Activated CD8-positive, alpha-beta T cell treated with anti-CD3 and anti-CD28 coated beads, Interleukin-2, amount 10 ng/mL, durations not matched to agents 7 days and 5 days (primary cell): ENCODE measurements at regions not wholly inside any gene's neighbourhood (a gene's known extent, or its start where the extent isn't known, plus 50 kb on each side); places are given as distances from the start of the nearest gene placed in this dataset.

Source experiments
- ATAC-seq: fragments of 150-1000 bp; cut with Tn5 transposase; one replicate; pipeline ENCODE4 v1.10.0; 2021; ENCODE audit warnings: moderate library complexity
- CTCF ChIA-PET: fragments of 350-600 bp; sonication (Branson Sonifier 250); formaldehyde crosslinking; loops from one replicate; lab custom pipeline; 2021; ENCODE audit warnings: antibody characterized with exemption; lab: Charles Lee
- POLR2A ChIA-PET: fragments of 350-600 bp; sonication (Branson Sonifier 250); formaldehyde crosslinking; loops from one replicate; lab custom pipeline; 2021; ENCODE audit warnings: antibody characterized with exemption; lab: Charles Lee
- DNase-seq: peaks from one replicate; pipeline ENCODE4 v3.0.0-alpha.2; 2020
- H3K27ac Mint-ChIP-seq: one replicate; pipeline ENCODE4 v1.8.0; 2021; ENCODE audit warnings: mild to moderate bottlenecking, mixed read lengths
- H3K27me3 Mint-ChIP-seq: one replicate; pipeline ENCODE4 v1.8.0; 2021; ENCODE audit warnings: low read depth, mixed read lengths
- H3K36me3 Mint-ChIP-seq: one replicate; pipeline ENCODE4 v1.8.0; 2021; ENCODE audit warnings: low read depth, mixed read lengths
- H3K4me1 Mint-ChIP-seq: one replicate; pipeline ENCODE4 v1.8.0; 2021; ENCODE audit warnings: low read depth, mixed read lengths
- H3K4me3 Mint-ChIP-seq: one replicate; pipeline ENCODE4 v1.8.0; 2021; ENCODE audit warnings: mild to moderate bottlenecking, mixed read lengths
- H3K9me3 Mint-ChIP-seq: one replicate; pipeline ENCODE4 v1.8.0; 2022; ENCODE audit warnings: mixed read lengths; ENCODE audit not compliant: insufficient read depth

GRCh38 chr18:27414682-27415081, 229.6 kb upstream of the CHST9 start:
- Mint-ChIP-seq H3K4me3 (no peak overlapping the region), H3K4me1 (no peaks in the 10 kb centered on the region), H3K9me3 (peaks cover 18% of the 10 kb centered on the region), H3K36me3 (no peaks in the 10 kb centered on the region), H3K27ac (no peak overlapping the region), H3K27me3 (no peaks in the 10 kb centered on the region)
- DNase-seq = no peak
- no peak for ATAC-seq
- POLR2A ChIA-PET = no interaction called here
- CTCF ChIA-PET = no interaction called here

- H3K27me3 Mint-ChIP-seq = no peaks in the 10 kb centered on the region
- H3K36me3 Mint-ChIP-seq = no peaks in the 10 kb centered on the region
- ATAC-seq (no peak), DNase-seq (no peak)
- no peak overlapping the region for H3K27ac Mint-ChIP-seq
- H3K4me3 Mint-ChIP-seq = no peak overlapping the region
- H3K4me1 Mint-ChIP-seq = no peaks in the 10 kb centered on the region
- peaks cover 18% of the 10 kb centered on the region for H3K9me3 Mint-ChIP-seq
- CTCF ChIA-PET = no interaction called here
- POLR2A ChIA-PET = no interaction called here
Observed at GRCh38 chr18:27413495-27414401, 228.6 kb upstream of the CHST9 start.

DNA sequence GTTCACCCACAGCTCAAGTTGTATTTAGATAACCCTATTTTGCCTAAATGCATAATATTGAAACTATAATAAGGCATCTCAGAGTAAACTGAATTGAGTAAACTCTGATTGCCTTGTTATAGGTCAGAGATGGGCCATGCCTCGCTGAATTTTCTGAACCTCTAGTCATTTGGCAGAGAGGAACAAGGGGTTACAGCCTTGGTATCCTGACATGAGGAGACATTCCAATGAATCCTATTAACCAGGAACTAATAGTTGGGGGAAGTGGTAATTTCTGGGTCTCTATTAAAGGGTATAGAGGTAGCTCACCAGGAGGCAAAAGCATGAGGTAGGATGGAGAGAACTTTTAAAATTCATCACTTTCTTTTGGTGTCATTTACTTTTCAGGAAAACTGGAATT, 227.4 kb upstream of the CHST9 start:
- H3K9me3 Mint-ChIP-seq = peaks cover 18% of the 10 kb centered on the region
- no peaks in the 10 kb centered on the region for H3K27me3 Mint-ChIP-seq
- DNase-seq (no peak), ATAC-seq (no peak)
- ChIA-PET CTCF (no interaction called here), POLR2A (no interaction called here)
- H3K4me3 Mint-ChIP-seq = no peak overlapping the region
- no peak overlapping the region for H3K27ac Mint-ChIP-seq
- no peaks in the 10 kb centered on the region for H3K36me3 Mint-ChIP-seq
- no peaks in the 10 kb centered on the region for H3K4me1 Mint-ChIP-seq

DNA sequence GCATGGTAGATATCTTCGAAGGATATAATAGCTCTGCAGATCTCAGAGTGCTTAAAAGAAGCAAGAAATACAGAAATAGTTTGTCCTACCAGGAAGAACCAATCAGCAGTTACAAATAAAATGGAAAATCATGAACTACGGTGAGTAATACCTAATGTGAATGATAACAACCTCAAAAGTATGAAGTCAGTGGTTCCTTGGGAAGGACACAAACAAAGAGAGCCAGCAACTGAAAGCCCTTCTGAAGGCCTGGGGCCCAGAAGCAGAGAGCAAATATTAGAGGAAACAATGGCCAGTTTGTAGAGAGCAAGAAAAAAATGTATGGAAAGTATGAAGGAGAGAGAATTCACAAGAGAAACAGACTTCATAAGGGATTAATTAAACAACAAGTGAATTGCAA, 226.8 kb upstream of the CHST9 start:
- Mint-ChIP-seq H3K4me1 (no peaks in the 10 kb centered on the region), H3K27me3 (no peaks in the 10 kb centered on the region)
- DNase-seq = no peak

GRCh38 chr18:27411013-27411412, 225.9 kb upstream of the CHST9 start:
- peaks cover 14% of the 10 kb centered on the region for H3K9me3 Mint-ChIP-seq
- H3K36me3 Mint-ChIP-seq = no peaks in the 10 kb centered on the region
- ChIA-PET POLR2A (no interaction called here), CTCF (no interaction called here)
- ATAC-seq (no peak), DNase-seq (no peak)
- no peaks in the 10 kb centered on the region for H3K27me3 Mint-ChIP-seq
- no peaks in the 10 kb centered on the region for H3K4me1 Mint-ChIP-seq
- no peak overlapping the region for H3K4me3 Mint-ChIP-seq
- no peak overlapping the region for H3K27ac Mint-ChIP-seq

More for the DNA sequence above, 226.8 kb upstream of the CHST9 start:
- ChIA-PET CTCF (no interaction called here), POLR2A (no interaction called here)
- H3K9me3 Mint-ChIP-seq = peaks cover 18% of the 10 kb centered on the region
- H3K4me3 Mint-ChIP-seq = no peak overlapping the region
- H3K36me3 Mint-ChIP-seq = no peaks in the 10 kb centered on the region
- no peak overlapping the region for H3K27ac Mint-ChIP-seq
- ATAC-seq = no peak

- CTCF ChIA-PET = no interaction called here
- ATAC-seq = no peak
- peaks cover 1% of the 10 kb centered on the region for H3K9me3 Mint-ChIP-seq
- H3K4me3 Mint-ChIP-seq = no peak overlapping the region
- DNase-seq = no peak
- H3K4me1 Mint-ChIP-seq = no peaks in the 10 kb centered on the region
- no peaks in the 10 kb centered on the region for H3K36me3 Mint-ChIP-seq
- no peaks in the 10 kb centered on the region for H3K27me3 Mint-ChIP-seq
- POLR2A ChIA-PET = no interaction called here
- no peak overlapping the region for H3K27ac Mint-ChIP-seq
Observed at GRCh38 chr18:27404855-27405254, 219.7 kb upstream of the CHST9 start.

DNA sequence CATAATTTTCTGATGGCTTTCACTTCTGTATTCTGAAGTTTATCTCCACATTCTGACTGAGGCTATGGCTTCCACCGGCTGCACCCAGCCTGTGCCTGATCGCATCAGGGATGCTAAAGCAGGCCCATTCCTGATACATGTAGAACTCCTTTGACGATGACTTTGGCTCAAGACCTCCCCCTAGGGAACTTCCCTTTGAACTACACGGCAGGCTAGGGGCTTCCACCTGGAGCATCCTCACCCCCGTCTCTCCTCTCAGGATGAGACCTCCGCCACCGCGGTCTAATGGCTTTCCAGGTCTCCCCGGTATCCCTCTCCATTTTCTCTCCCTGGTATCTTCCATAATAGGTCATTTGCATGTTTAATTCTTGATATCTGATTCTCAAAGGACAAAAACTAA, 214.9 kb upstream of the CHST9 start:
- CTCF ChIA-PET = no interaction called here
- POLR2A ChIA-PET = no interaction called here

GRCh38 chr18:27395752-27396151, 210.6 kb upstream of the CHST9 start:
- ChIA-PET POLR2A (no interaction called here), CTCF (no interaction called here)
- DNase-seq = no peak
- H3K27me3 Mint-ChIP-seq = no peaks in the 10 kb centered on the region
- H3K27ac Mint-ChIP-seq = no peak overlapping the region
- no peak overlapping the region for H3K4me3 Mint-ChIP-seq
- no peak for ATAC-seq
- peaks cover 3% of the 10 kb centered on the region for H3K9me3 Mint-ChIP-seq
- no peaks in the 10 kb centered on the region for H3K4me1 Mint-ChIP-seq
- no peaks in the 10 kb centered on the region for H3K36me3 Mint-ChIP-seq

More for the DNA sequence above, 214.9 kb upstream of the CHST9 start:
- Mint-ChIP-seq H3K9me3 (no peaks in the 10 kb centered on the region), H3K4me1 (no peaks in the 10 kb centered on the region), H3K27me3 (no peaks in the 10 kb centered on the region), H3K27ac (no peak overlapping the region), H3K4me3 (no peak overlapping the region), H3K36me3 (no peaks in the 10 kb centered on the region)
- ATAC-seq (no peak), DNase-seq (no peak)

DNA sequence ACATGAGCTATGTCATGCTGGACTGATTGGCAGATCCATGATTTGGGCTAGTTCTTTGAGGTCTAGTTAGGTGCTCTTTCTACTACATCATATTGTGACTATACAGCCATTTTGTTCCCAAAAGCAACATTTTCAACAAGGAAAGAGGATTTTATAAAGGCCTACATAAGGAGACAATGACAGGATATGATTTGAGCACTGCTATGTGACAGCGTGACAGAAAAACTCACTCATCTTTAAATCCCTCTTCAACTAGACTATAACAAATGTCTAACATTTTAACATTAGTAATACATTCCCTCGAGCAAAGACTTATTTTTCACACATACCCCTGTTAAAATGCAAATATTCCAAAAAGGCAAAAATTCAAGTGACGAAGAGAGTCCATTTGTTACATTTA, 209.6 kb upstream of the CHST9 start:
- ChIA-PET POLR2A (no interaction called here), CTCF (no interaction called here)
- DNase-seq = no peak
- H3K4me3 Mint-ChIP-seq = no peak overlapping the region
- H3K4me1 Mint-ChIP-seq = no peaks in the 10 kb centered on the region
- H3K9me3 Mint-ChIP-seq = peaks cover 6% of the 10 kb centered on the region
- H3K27me3 Mint-ChIP-seq = no peaks in the 10 kb centered on the region
- no peak for ATAC-seq
- no peak overlapping the region for H3K27ac Mint-ChIP-seq
- no peaks in the 10 kb centered on the region for H3K36me3 Mint-ChIP-seq

- H3K36me3 Mint-ChIP-seq = no peaks in the 10 kb centered on the region
- no peak overlapping the region for H3K4me3 Mint-ChIP-seq
- H3K4me1 Mint-ChIP-seq = no peaks in the 10 kb centered on the region
- ChIA-PET CTCF (no interaction called here), POLR2A (no interaction called here)
- ATAC-seq = no peak
- no peaks in the 10 kb centered on the region for H3K27me3 Mint-ChIP-seq
- H3K9me3 Mint-ChIP-seq = peaks cover 4% of the 10 kb centered on the region
- H3K27ac Mint-ChIP-seq = no peak overlapping the region
- DNase-seq = no peak
Observed at GRCh38 chr18:27382567-27383216, 197.6 kb upstream of the CHST9 start.

DNA sequence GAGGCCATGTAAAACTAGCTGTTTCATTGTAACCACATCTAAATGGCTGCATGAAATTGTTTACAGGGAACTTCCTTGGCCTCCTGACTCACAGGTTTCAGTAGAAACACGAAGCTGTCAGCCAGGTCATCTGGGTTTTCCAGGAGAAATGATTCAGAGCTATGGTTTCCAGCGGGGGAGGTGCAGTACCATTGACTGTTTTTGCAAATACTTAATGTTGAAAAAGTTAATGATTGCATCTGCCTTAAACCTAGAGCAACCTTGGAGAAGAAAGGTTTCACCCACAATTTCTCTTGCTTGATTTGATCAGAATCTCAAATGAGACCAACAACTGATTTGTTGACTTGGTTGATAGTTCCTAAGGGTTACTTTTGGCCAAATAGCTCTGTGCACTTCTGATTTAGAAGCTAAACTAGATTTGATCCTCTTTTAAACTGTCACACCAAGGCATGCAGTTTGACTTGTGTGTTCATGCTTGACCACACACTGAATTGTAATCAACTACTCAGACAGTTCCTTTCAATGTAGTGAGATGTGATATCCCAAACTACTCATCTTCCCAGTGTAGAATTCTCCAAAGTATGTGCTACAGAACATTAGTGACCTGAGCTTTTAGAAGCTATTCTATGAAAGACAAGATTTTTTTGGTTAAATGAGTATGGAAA, 193.5 kb upstream of the CHST9 start:
- Mint-ChIP-seq H3K4me3 (no peak overlapping the region), H3K36me3 (no peaks in the 10 kb centered on the region), H3K27me3 (no peaks in the 10 kb centered on the region), H3K9me3 (no peaks in the 10 kb centered on the region), H3K4me1 (no peaks in the 10 kb centered on the region), H3K27ac (no peak overlapping the region)
- ATAC-seq (no peak), DNase-seq (no peak)
- ChIA-PET CTCF (no interaction called here), POLR2A (no interaction called here)

- ATAC-seq = no peak
- no peaks in the 10 kb centered on the region for H3K27me3 Mint-ChIP-seq
- CTCF ChIA-PET = no interaction called here
- POLR2A ChIA-PET = no interaction called here
- H3K4me3 Mint-ChIP-seq = no peak overlapping the region
- H3K36me3 Mint-ChIP-seq = no peaks in the 10 kb centered on the region
- no peak for DNase-seq
- H3K4me1 Mint-ChIP-seq = no peaks in the 10 kb centered on the region
- no peaks in the 10 kb centered on the region for H3K9me3 Mint-ChIP-seq
- H3K27ac Mint-ChIP-seq = no peak overlapping the region
Observed at GRCh38 chr18:27377251-27377650, 192.1 kb upstream of the CHST9 start.
